Spleen (tissue), 7 donors: ENCODE measurements at regions not wholly inside any gene's neighbourhood (a gene's known extent, or its start where the extent isn't known, plus 50 kb on each side); places are given as distances from the start of the nearest gene placed in this dataset.

Source experiments
- CTCF ChIP-seq, 11 experiments: fragments of 200-600 bp in 7 of 11; fragments of 450-650 bp in 4 of 11; sonication (generic) in 4 of 11; IDR thresholded peaks in 8 of 11; conservative IDR thresholded peaks in 3 of 11; 1 replicate in 7 of 11; 2 replicates in 4 of 11; pipeline versions ENCODE4 v1.4.0 to v1.8.0; 2016 to 2021; ENCODE audit warnings: antibody characterized with exemption in 11 of 11, inconsistent platforms in 4 of 11, mild to moderate bottlenecking in 1 of 11
- POLR2A ChIP-seq, 3 donors: fragments of 450-650 bp; IDR thresholded peaks; one replicate each; pipeline ENCODE4 v1.5.1; 2017; ENCODE audit warnings: antibody characterized with exemption in 3 of 3, mild to moderate bottlenecking in 1 of 3
- donor health status: DM: no; HTN: no; CAD: no; lungs with moderate emphysema.
- donor health status: DM: no; HTN: no; CAD: no.
- donor health status: DM: no; HTN: no; CAD: no.

GRCh38 chr5:107321906-107322305 lies 348.8 kb downstream of the EFNA5 start:
- TF ChIP-seq CTCF (IDR thresholded peaks at IDR 0.05 in 8 of 11, conservative IDR thresholded peaks at IDR 0.05 in 3 of 11) (no peak), POLR2A (IDR thresholded peaks at IDR 0.05) (no peak)
